H9 (cell line): ENCODE measurements at regions not wholly inside any gene's neighbourhood (a gene's known extent, or its start where the extent isn't known, plus 50 kb on each side); places are given as distances from the start of the nearest gene placed in this dataset.

ENCODE experiments used
- DNase-seq: peaks from one replicate; pipeline ENCODE4 v3.0.0-alpha.2; 2017
- H2AFZ ChIP-seq: one replicate; pipeline ENCODE4 v1.6.1; 2013; ENCODE audit warnings: mild to moderate bottlenecking, low read length, control low read depth, moderate library complexity
- H2AK5ac ChIP-seq: 2 replicates; pipeline ENCODE4 v1.6.1; 2013; ENCODE audit warnings: low read length, control low read depth, mixed read lengths; ENCODE audit not compliant: insufficient read length
- H2BK120ac ChIP-seq: one replicate; pipeline ENCODE4 v1.6.1; 2013; ENCODE audit warnings: low read depth, mild to moderate bottlenecking, low read length, control low read depth, inconsistent platforms; ENCODE audit not compliant: poor library complexity, severe bottlenecking
- H2BK12ac ChIP-seq: 2 replicates; pipeline ENCODE4 v1.6.1; 2013; ENCODE audit warnings: low read length, control low read depth, mixed read lengths, low read depth; ENCODE audit not compliant: insufficient read length
- H2BK15ac ChIP-seq: 2 replicates; pipeline ENCODE4 v1.6.1; 2013; ENCODE audit warnings: low read depth, low read length, control low read depth
- H2BK20ac ChIP-seq: one replicate; pipeline ENCODE4 v1.6.1; 2013; ENCODE audit warnings: low read depth, mild to moderate bottlenecking, low read length, control low read depth, inconsistent platforms; ENCODE audit not compliant: poor library complexity, severe bottlenecking
- H2BK5ac ChIP-seq: 2 replicates; pipeline ENCODE4 v1.6.1; 2013; ENCODE audit warnings: low read length, control low read depth, mixed read lengths; ENCODE audit not compliant: insufficient read length
- H3K14ac ChIP-seq: 2 replicates; pipeline ENCODE4 v1.6.1; 2013; ENCODE audit warnings: low read length, control low read depth; ENCODE audit not compliant: insufficient read depth
- H3K18ac ChIP-seq: 2 replicates; pipeline ENCODE4 v1.6.1; 2013; ENCODE audit warnings: low read depth, mild to moderate bottlenecking, mixed read lengths, low read length, control low read depth; ENCODE audit not compliant: insufficient read length
- H3K23ac ChIP-seq: 2 replicates; pipeline ENCODE4 v1.6.1; 2013; ENCODE audit warnings: low read length, control low read depth, mixed read lengths, low read depth; ENCODE audit not compliant: insufficient read length
- H3K23me2 ChIP-seq: 2 replicates; pipeline ENCODE4 v1.6.1; 2013; ENCODE audit warnings: low read depth, mild to moderate bottlenecking, mixed read lengths, low read length, control low read depth; ENCODE audit not compliant: insufficient read length, poor library complexity, severe bottlenecking
- H3K27ac ChIP-seq: 2 replicates; pipeline ENCODE4 v1.5.1; 2013; ENCODE audit warnings: low read length, control low read depth, mixed read lengths, low read depth; ENCODE audit not compliant: insufficient read length
- H3K27me3 ChIP-seq: 2 replicates; pipeline ENCODE4 v1.6.1; 2013; ENCODE audit warnings: low read length, control low read depth, inconsistent platforms; ENCODE audit not compliant: insufficient read depth
- H3K4ac ChIP-seq: 2 replicates; pipeline ENCODE4 v1.6.1; 2013; ENCODE audit warnings: low read depth, mild to moderate bottlenecking, control low read depth, inconsistent platforms, low read length, moderate library complexity
- H3K4me1 ChIP-seq: 2 replicates; pipeline ENCODE4 v1.6.1; 2013; ENCODE audit warnings: low read length, control low read depth, inconsistent platforms; ENCODE audit not compliant: insufficient read depth
- H3K4me2 ChIP-seq: 2 replicates; pipeline ENCODE4 v1.6.1; 2013; ENCODE audit warnings: low read length, control low read depth, mixed read lengths; ENCODE audit not compliant: insufficient read length, insufficient read depth
- H3K56ac ChIP-seq: 2 replicates; pipeline ENCODE4 v1.6.1; 2013; ENCODE audit warnings: low read depth, mild to moderate bottlenecking, mixed read lengths, low read length, control low read depth; ENCODE audit not compliant: insufficient read length
- H3K79me1 ChIP-seq: 2 replicates; pipeline ENCODE4 v1.6.1; 2013; ENCODE audit warnings: low read depth, mild to moderate bottlenecking, moderate library complexity, low read length, control low read depth, inconsistent platforms; ENCODE audit not compliant: insufficient read depth, poor library complexity, severe bottlenecking
- H3K79me2 ChIP-seq: 2 replicates; pipeline ENCODE4 v1.6.1; 2013; ENCODE audit warnings: low read length, control low read depth, inconsistent platforms; ENCODE audit not compliant: insufficient read depth
- H3K9ac ChIP-seq: 2 replicates; pipeline ENCODE4 v1.6.1; 2013; ENCODE audit warnings: low read length, control low read depth, mixed read lengths; ENCODE audit not compliant: insufficient read length; ENCODE audit errors: extremely low read depth
- H3K9me3 ChIP-seq: one replicate; pipeline ENCODE4 v1.6.1; 2013; ENCODE audit warnings: low read depth, low read length, inconsistent platforms; ENCODE audit not compliant: control insufficient read depth
- H3T11ph ChIP-seq: one replicate; pipeline ENCODE4 v1.6.1; 2013; ENCODE audit warnings: mild to moderate bottlenecking, low read length, control low read depth, inconsistent platforms
- H4K20me1 ChIP-seq: one replicate; pipeline ENCODE4 v1.6.1; 2013; ENCODE audit not compliant: control insufficient read depth, insufficient read length, insufficient read depth
- H4K5ac ChIP-seq: 2 replicates; pipeline ENCODE4 v1.6.1; 2013; ENCODE audit warnings: low read depth, mild to moderate bottlenecking, mixed read lengths, low read length, control low read depth; ENCODE audit not compliant: insufficient read length
- H4K8ac ChIP-seq: replicated peaks from 2 replicates; pipeline ENCODE4 v1.6.1; 2013; ENCODE audit warnings: low read length, control low read depth, mixed read lengths, low read depth; ENCODE audit not compliant: insufficient read length
- H4K91ac ChIP-seq: 2 replicates; pipeline ENCODE4 v1.6.1; 2013; ENCODE audit warnings: low read depth, mild to moderate bottlenecking, moderate library complexity, mixed read lengths, low read length, control low read depth; ENCODE audit not compliant: insufficient read length
- H3K27ac Mint-ChIP-seq, 3 experiments: 2 replicates in 2 of 3; 3 replicates in 1 of 3; pipeline ENCODE4 v1.8.0; 2020 to 2021; ENCODE audit warnings: mixed read lengths in 3 of 3, mild to moderate bottlenecking in 1 of 3, moderate library complexity in 1 of 3
- H3K27me3 Mint-ChIP-seq: 2 replicates; pipeline ENCODE4 v1.8.0; 2021; ENCODE audit warnings: low read depth, mild to moderate bottlenecking, moderate library complexity, mixed read lengths
- H3K36me3 Mint-ChIP-seq, 3 experiments: 2 replicates in 2 of 3; 3 replicates in 1 of 3; pipeline ENCODE4 v1.8.0; 2020 to 2021; ENCODE audit warnings: low read depth in 3 of 3, mixed read lengths in 3 of 3; ENCODE audit not compliant: insufficient read depth in 1 of 3
- H3K4me1 Mint-ChIP-seq, 2 experiments: 2 replicates each; pipeline ENCODE4 v1.8.0; 2020; ENCODE audit warnings: mixed read lengths in 2 of 2
- H3K4me3 Mint-ChIP-seq, 2 experiments: 2 replicates in 1 of 2; 3 replicates in 1 of 2; pipeline ENCODE4 v1.8.0; 2020 to 2021; ENCODE audit warnings: mild to moderate bottlenecking in 2 of 2, mixed read lengths in 2 of 2, moderate library complexity in 1 of 2
- H3K9me3 Mint-ChIP-seq, 2 experiments: 2 replicates in 1 of 2; 3 replicates in 1 of 2; pipeline ENCODE4 v1.8.0; 2020; ENCODE audit warnings: mild to moderate bottlenecking in 2 of 2, mixed read lengths in 2 of 2, moderate library complexity in 1 of 2
- CTCF ChIP-seq: fragments of 200-600 bp; sonication (generic); conservative IDR thresholded peaks from 3 replicates; pipeline ENCODE4 v1.8.0; 2021; ENCODE audit warnings: antibody characterized with exemption, mild to moderate bottlenecking
- WGBS: extraction: QIAGEN DNeasy Blood & Tissue Kit; methylation state at CpG from one replicate; pipeline ENCODE4 v1.1.7; 2013; ENCODE audit warnings: missing lambda C conversion rate, low lambda C conversion rate, mixed read lengths; ENCODE audit not compliant: insufficient read length; ENCODE audit errors: extremely low coverage; 5-methylcytosine and 5-hydroxymethylcytosine counted together

GRCh38 chr2:60334610-60335009, 218.8 kb downstream of the BCL11A start:
- Histone ChIP-seq H3K27ac (no peak overlapping the region), H3K79me2 (no peaks in the 10 kb centered on the region), H2BK20ac (no peak overlapping the region), H2AK5ac (no peak overlapping the region), H2BK15ac (no peak overlapping the region), H2AFZ (no peak overlapping the region), H4K8ac (no peak overlapping the region), H3K9me3 (no peaks in the 10 kb centered on the region), H3K79me1 (no peaks in the 10 kb centered on the region), H4K91ac (no peak overlapping the region), H3K14ac (no peak overlapping the region), H3K18ac (no peak overlapping the region), H2BK5ac (no peak overlapping the region), H3K56ac (no peak overlapping the region), H3K23ac (no peak overlapping the region), H2BK120ac (no peak overlapping the region), H3T11ph (no peak overlapping the region), H3K4ac (no peak overlapping the region), H3K27me3 (no peaks in the 10 kb centered on the region), H3K23me2 (no peaks in the 10 kb centered on the region), H2BK12ac (no peak overlapping the region), H3K4me2 (no peak overlapping the region), H3K4me1 (no peaks in the 10 kb centered on the region), H4K20me1 (no peaks in the 10 kb centered on the region), H4K5ac (no peak overlapping the region), H3K9ac (no peak overlapping the region)
- Mint-ChIP-seq H3K4me1 (peaks cover 3 to 9% of the 10 kb centered on the region in 2 experiments; a peak in 2 of 4 replicates), H3K9me3 (no peaks in the 10 kb centered on the region), H3K27me3 (peaks cover 4% of the 10 kb centered on the region), H3K36me3 (no peaks in the 10 kb centered on the region), H3K4me3 (no peak overlapping the region), H3K27ac (no peak overlapping the region)
- no peak for TF ChIP-seq CTCF
- no peak for DNase-seq
- WGBS, result no CpG with 5 or more reads among the region's 4 CpGs
